Ishikawa (cell line): ENCODE measurements at regions not wholly inside any gene's neighbourhood (a gene's known extent, or its start where the extent isn't known, plus 50 kb on each side); places are given as distances from the start of the nearest gene placed in this dataset.

Experiments used
- CEBPB ChIP-seq: IDR thresholded peaks from 2 replicates; pipeline ENCODE4 v1.6.1; 2012
- CREB1 ChIP-seq: IDR thresholded peaks from 2 replicates; pipeline ENCODE4 v1.6.1; 2012; ENCODE audit warnings: low read depth
- EGR1 ChIP-seq: IDR thresholded peaks from 2 replicates; pipeline ENCODE4 v1.6.1; 2012
- EP300 ChIP-seq: IDR thresholded peaks from 2 replicates; pipeline ENCODE4 v1.6.1; 2012; ENCODE audit warnings: borderline replicate concordance
- FOXM1 ChIP-seq: IDR thresholded peaks from 2 replicates; pipeline ENCODE4 v1.6.1; 2012; ENCODE audit warnings: low read depth, borderline replicate concordance
- NFIC ChIP-seq: IDR thresholded peaks from 2 replicates; pipeline ENCODE4 v1.6.1; 2012
- RAD21 ChIP-seq: IDR thresholded peaks from 2 replicates; pipeline ENCODE4 v1.6.1; 2012; ENCODE audit warnings: low read depth
- TAF1 ChIP-seq: IDR thresholded peaks from 2 replicates; pipeline ENCODE4 v1.6.1; 2012; ENCODE audit warnings: low read depth, mild to moderate bottlenecking
- TCF12 ChIP-seq: IDR thresholded peaks from 2 replicates; pipeline ENCODE4 v1.6.1; 2012; ENCODE audit warnings: low read depth
- TEAD4 ChIP-seq: IDR thresholded peaks from 2 replicates; pipeline ENCODE4 v1.6.1; 2012
- YY1 ChIP-seq: IDR thresholded peaks from 2 replicates; pipeline ENCODE4 v1.6.1; 2012; ENCODE audit warnings: low read depth
- ZBTB7A ChIP-seq: IDR thresholded peaks from 2 replicates; pipeline ENCODE4 v1.6.1; 2012; ENCODE audit warnings: low read depth
- TF ChIP-seq, protein P1 (sequence below): IDR thresholded peaks from 2 replicates; pipeline ENCODE4 v1.6.1; 2012; ENCODE audit warnings: low read depth, mild to moderate bottlenecking
- TF ChIP-seq, protein P2 (sequence below): IDR thresholded peaks from 2 replicates; pipeline ENCODE4 v1.6.1; 2012
- TF ChIP-seq, protein P3 (sequence below): IDR thresholded peaks from 2 replicates; pipeline ENCODE4 v1.6.1; 2012

DNA sequence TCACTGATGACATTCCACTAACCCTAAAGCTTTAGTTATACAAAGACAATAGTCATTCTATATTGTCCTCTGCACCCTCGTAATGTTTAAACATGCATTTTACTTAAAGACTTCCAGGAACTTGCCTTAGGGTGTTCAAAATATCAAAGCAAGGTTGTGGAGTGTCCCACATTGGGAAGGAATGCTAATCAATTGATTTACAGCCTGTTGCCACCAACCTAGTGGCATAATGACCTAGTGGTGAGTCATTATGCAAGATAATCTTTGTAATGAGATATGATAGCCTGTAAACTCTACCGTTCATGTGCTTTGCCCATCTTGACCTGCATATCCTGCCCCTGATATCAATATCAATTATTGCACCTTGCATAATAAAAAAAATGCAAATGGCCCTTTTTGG is 542.9 kb downstream of the CDH9 start:
- TF ChIP-seq EP300, result no peak
- no peak for TF ChIP-seq TEAD4
- no peak for TF ChIP-seq CREB1
- TF ChIP-seq NFIC, result no peak
- no peak for TF ChIP-seq FOXM1
- TF ChIP-seq ZBTB7A, result no peak
- TF ChIP-seq, protein P1, sequence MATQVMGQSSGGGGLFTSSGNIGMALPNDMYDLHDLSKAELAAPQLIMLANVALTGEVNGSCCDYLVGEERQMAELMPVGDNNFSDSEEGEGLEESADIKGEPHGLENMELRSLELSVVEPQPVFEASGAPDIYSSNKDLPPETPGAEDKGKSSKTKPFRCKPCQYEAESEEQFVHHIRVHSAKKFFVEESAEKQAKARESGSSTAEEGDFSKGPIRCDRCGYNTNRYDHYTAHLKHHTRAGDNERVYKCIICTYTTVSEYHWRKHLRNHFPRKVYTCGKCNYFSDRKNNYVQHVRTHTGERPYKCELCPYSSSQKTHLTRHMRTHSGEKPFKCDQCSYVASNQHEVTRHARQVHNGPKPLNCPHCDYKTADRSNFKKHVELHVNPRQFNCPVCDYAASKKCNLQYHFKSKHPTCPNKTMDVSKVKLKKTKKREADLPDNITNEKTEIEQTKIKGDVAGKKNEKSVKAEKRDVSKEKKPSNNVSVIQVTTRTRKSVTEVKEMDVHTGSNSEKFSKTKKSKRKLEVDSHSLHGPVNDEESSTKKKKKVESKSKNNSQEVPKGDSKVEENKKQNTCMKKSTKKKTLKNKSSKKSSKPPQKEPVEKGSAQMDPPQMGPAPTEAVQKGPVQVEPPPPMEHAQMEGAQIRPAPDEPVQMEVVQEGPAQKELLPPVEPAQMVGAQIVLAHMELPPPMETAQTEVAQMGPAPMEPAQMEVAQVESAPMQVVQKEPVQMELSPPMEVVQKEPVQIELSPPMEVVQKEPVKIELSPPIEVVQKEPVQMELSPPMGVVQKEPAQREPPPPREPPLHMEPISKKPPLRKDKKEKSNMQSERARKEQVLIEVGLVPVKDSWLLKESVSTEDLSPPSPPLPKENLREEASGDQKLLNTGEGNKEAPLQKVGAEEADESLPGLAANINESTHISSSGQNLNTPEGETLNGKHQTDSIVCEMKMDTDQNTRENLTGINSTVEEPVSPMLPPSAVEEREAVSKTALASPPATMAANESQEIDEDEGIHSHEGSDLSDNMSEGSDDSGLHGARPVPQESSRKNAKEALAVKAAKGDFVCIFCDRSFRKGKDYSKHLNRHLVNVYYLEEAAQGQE, result no peak
- TF ChIP-seq, protein P2, sequence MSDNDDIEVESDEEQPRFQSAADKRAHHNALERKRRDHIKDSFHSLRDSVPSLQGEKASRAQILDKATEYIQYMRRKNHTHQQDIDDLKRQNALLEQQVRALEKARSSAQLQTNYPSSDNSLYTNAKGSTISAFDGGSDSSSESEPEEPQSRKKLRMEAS, result no peak
- TF ChIP-seq, protein P3, sequence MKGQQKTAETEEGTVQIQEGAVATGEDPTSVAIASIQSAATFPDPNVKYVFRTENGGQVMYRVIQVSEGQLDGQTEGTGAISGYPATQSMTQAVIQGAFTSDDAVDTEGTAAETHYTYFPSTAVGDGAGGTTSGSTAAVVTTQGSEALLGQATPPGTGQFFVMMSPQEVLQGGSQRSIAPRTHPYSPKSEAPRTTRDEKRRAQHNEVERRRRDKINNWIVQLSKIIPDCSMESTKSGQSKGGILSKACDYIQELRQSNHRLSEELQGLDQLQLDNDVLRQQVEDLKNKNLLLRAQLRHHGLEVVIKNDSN, result no peak
- TF ChIP-seq TCF12, result no peak
- TF ChIP-seq CEBPB, result no peak
- no peak for TF ChIP-seq TAF1
- no peak for TF ChIP-seq EGR1
- TF ChIP-seq YY1, result no peak

DNA sequence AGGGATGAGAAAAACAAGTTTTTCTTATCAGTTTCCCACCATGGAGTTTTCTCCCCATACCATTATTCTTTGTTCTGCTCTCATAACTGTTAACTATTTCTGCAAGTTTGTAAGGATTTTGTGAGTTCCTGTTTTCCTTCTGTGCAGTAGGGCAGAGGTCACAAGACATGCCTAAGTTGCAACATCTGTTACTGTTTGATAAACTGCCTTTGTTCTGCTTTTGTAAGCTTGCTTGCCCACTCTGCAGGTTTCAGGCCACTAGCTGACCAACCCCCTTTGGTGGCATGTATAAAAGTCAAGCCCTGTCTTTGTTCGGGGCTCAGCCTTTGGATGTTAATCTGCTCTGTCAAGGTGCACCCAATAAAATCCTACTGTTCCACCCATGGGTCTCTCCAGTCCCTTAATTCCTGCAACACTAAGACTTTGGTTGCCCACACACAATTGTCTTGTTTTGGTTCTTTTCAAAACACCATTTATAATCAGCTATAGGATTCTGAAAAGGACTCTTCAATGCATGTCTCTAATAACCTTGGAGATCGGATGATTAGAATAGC is 545.4 kb downstream of the CDH9 start:
- no peak for TF ChIP-seq EGR1
- no peak for TF ChIP-seq YY1
- TF ChIP-seq EP300, result no peak
- TF ChIP-seq ZBTB7A, result no peak
- TF ChIP-seq, protein P3, result no peak
- no peak for TF ChIP-seq FOXM1
- TF ChIP-seq NFIC, result no peak
- no peak for TF ChIP-seq TAF1
- TF ChIP-seq CEBPB, result no peak
- TF ChIP-seq, protein P1, result no peak

DNA sequence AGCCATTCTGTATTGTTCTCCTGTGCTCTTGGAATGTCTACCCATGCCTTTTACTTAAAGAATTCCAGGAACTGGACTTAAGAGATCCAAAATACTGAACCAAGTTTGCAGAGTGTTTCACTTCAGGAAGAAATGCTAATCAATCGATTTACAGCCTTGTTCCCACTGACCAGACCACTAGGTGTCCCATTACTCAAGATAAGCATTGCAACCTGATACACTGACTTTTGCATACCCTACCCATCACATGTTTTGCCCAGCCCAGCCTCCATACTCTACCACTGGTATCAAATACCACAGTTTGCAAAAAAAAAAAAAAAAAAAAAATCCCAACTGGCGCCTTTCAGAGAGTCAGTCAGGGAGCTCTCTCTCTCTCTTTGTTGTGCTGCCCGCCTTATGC is 550.8 kb downstream of the CDH9 start:
- TF ChIP-seq TCF12 (no peak), ZBTB7A (no peak), NFIC (no peak), FOXM1 (no peak), TEAD4 (no peak), RAD21 (no peak), CEBPB (no peak), CREB1 (no peak), EP300 (no peak)
- TF ChIP-seq, protein P2, result no peak
- TF ChIP-seq, protein P1, result no peak
- TF ChIP-seq, protein P3, result no peak

DNA sequence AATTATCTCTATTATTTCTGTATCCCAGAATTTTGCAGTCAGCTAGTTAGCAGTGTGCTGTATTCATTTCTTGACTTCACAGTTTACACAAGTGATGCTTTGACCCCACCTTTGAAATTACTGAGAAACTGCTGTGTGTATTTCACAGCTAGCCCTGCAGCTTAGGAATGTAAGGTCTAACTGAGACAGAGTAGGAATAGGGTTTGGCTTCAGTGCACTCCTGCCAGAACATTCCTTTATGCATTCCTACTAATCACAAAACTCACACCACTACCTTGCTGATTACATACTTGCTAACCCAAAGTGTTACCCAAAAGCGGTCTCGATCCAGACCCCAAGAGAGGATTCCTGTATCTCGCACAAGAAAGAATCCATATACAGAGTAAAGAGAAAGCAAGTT is 551.8 kb downstream of the CDH9 start:
- TF ChIP-seq TAF1 (no peak), TCF12 (no peak), EGR1 (no peak), ZBTB7A (no peak), CREB1 (no peak), NFIC (no peak), TEAD4 (no peak), YY1 (no peak), EP300 (no peak), RAD21 (no peak), FOXM1 (no peak), CEBPB (no peak)
- TF ChIP-seq, protein P2, result no peak
- TF ChIP-seq, protein P3, result no peak
- TF ChIP-seq, protein P1, result no peak
